ENCODE measurements at regions not wholly inside any gene's neighbourhood (a gene's known extent, or its start where the extent isn't known, plus 50 kb on each side); places are given as distances from the start of the nearest gene placed in this dataset.

GRCh38 chr13:111550062-111550461 is 229.6 kb downstream of the TEX29 start:
- no peak for TF ChIP-seq CTCF (IDR thresholded peaks at IDR 0.05)
- no peak for TF ChIP-seq POLR2A (IDR thresholded peaks at IDR 0.05)

All from testis (tissue), 2 donors.